ENCODE measurements at regions not wholly inside any gene's neighbourhood (a gene's known extent, or its start where the extent isn't known, plus 50 kb on each side); places are given as distances from the start of the nearest gene placed in this dataset.

GRCh38 chr7:446289-446935 is 73.2 kb downstream of the PDGFA start:
- Histone ChIP-seq H3K27me3 (ENCODE audit: control insufficient read depth, insufficient read depth, low read length, poor library complexity, severe bottlenecking) (peaks cover 6% of the 10 kb centered on the region), H3K9ac (ENCODE audit: extremely low read depth, low read length, poor library complexity, severe bottlenecking) (no peak overlapping the region), H3K36me3 (ENCODE audit: control insufficient read depth, insufficient read depth, low read length) (no peaks in the 10 kb centered on the region), H3K4me1 (ENCODE audit: control insufficient read depth, insufficient read depth, low read length) (no peaks in the 10 kb centered on the region), H3K9me3 (ENCODE audit: control insufficient read depth, low read length) (no peaks in the 10 kb centered on the region), H3K4me3 (ENCODE audit: low read length) (no peak overlapping the region), H3K27ac (ENCODE audit: low read depth, low read length) (no peak overlapping the region)
- H3K4me1 Mint-ChIP-seq = peaks cover 3% of the 10 kb centered on the region
- 83 to 90% methylated on average over 10 to 29 of the region's 29 CpGs for WGBS, 2 experiments (ENCODE audit: insufficient coverage in 1 of 2, insufficient read length in 1 of 2)
- no peak for DNase-seq
- peaks cover 14% of the 10 kb centered on the region for H3K27me3 Mint-ChIP-seq (ENCODE audit: insufficient read depth)
- H3K4me3 Mint-ChIP-seq = no peak overlapping the region
- H3K36me3 Mint-ChIP-seq (ENCODE audit: low read depth) = no peaks in the 10 kb centered on the region
- TF ChIP-seq CTCF (conservative IDR thresholded peaks at IDR 0.05) = no peak
- no peaks in the 10 kb centered on the region for H3K9me3 Mint-ChIP-seq
- no peak overlapping the region for H3K27ac Mint-ChIP-seq

Measured in endodermal cell (in vitro differentiated cells).